HG02840 (cell line): ENCODE measurements at regions not wholly inside any gene's neighbourhood (a gene's known extent, or its start where the extent isn't known, plus 50 kb on each side); places are given as distances from the start of the nearest gene placed in this dataset.
"Not testable (repeated sequence)": the region's sequence is repeated elsewhere in the genome, so short reads cannot be mapped to it uniquely, and the experiment has no call there.

Experiments used
- ATAC-seq: cut with Tn5 transposase; IDR thresholded peaks from one replicate; pipeline ENCODE4 v1.9.1; 2021; ENCODE audit warnings: mild to moderate bottlenecking, moderate library complexity, moderate number of reproducible peaks; ENCODE audit not compliant: unreplicated experiment, low FRiP score

DNA sequence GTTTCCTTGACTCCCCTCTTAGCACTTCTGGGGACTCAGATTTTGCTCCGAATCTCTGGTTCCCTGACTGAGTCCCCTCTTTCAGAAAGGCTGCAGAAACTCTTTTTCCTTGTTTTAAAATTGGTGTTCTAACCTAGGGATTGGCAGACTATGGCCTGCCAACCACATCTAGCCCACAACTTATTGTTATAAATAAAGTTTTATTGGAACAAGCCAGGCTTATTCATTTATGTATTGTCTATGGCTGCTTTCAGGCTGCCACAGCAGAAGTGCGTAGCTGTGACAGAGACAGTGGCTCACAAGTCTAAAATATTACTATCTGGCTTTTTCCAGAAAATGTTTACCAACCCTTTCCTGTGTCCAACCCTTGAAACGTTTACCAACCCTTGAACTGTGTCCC lies 81.7 kb downstream of the IER5 start:
- ATAC-seq: no peak

DNA sequence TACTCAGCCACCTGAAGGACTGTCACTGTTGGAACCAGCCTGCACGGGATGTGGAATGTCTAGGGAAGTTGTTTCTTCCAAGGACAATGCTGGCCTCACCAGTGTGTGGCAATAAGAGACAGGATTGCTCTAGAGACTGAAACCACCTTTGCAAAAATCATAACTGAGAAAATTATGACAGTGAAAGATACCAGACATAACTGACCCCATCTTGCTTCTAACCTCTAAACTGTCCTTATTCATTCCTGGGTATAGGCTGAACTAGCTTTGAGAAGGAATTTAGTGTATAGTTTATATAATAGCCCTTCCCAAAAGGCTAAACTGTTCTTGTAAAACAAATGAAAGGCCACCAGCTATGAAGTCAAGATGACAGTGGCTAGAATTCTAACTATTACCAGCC lies 83.6 kb downstream of the IER5 start:
- no peak for ATAC-seq

DNA sequence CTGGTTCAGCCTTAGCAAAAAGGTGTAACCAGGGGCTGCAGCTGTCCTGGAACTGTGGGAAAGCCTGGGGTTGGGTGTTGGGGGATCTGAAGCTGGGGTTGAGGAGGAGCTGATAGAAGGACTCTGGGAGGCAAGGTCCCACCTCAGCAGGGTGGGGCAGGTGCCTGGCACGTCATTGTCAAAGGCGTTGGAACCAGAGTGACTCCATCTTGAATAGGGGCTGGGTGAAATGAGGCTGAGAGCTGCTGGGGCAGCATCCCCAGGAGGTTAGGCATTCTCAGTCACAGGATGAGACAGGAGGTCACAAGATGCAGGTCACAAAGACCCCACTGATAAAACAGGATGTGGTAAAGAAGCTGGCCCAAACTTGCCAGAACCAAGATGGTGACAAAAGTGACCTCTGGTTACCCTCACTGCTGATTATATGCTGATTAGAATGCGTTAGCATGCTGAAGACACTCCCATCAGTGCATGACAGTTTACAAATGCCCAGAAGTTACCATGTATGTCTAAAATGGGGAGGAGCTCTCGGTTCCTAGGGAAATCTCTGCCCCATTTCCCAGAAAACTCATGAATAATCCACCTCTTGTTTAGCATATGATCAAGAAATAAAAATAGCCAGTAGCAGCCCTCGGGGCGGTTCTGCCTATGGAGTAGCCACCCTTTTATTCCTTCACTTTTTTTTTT lies 85.4 kb downstream of the IER5 start:
- no peak for ATAC-seq

DNA sequence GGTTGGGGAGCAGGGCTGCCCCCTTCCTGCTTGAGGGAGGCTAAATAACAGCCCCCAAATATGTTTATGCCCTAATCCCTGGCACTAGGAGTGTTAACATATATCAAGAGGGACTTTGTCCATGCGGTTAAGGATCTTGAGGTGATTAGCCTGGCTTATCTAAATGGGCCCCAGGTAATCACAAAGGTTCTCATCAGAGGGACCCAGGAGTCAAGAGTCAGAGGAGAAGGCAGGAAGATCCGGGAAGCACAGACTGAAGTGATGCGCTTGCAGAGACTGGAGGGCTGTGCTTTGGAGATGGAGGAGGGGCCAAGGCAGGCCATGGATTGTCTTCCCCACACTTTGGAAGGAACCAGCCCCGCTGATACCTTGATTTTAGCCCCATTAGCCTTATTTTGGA lies 86.4 kb downstream of the IER5 start:
- no peak for ATAC-seq

DNA sequence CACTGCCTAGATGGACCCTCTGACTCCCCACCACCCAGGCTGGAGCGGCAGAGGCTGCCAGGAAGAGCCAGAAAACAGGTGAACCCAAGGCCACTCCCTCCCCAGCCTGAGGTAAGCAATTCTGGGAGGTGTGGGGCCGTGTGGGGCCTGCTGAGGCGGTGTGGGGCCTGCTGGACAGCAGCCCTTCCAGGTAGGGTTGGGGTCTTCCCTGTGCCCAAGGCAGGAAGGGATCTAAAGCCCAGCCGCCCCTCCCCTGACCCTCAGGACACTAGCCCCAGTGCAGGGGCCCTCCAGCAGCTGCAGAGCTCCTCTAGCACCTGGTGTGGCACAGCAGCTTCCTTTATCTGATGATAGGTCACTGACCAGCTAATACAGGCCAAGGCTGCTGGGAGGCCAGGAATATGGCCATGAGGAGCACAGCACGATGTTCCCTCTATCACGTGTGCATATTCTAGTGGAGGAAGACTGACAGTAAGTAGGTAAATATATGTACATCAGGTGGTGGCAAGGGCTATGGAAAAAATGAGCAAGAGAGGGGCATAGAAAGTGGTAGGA lies 86.9 kb downstream of the IER5 start:
- no peak for ATAC-seq

- ATAC-seq: no peak
Observed at GRCh38 chr1:181175955-181176354, 87.5 kb downstream of the IER5 start.

DNA sequence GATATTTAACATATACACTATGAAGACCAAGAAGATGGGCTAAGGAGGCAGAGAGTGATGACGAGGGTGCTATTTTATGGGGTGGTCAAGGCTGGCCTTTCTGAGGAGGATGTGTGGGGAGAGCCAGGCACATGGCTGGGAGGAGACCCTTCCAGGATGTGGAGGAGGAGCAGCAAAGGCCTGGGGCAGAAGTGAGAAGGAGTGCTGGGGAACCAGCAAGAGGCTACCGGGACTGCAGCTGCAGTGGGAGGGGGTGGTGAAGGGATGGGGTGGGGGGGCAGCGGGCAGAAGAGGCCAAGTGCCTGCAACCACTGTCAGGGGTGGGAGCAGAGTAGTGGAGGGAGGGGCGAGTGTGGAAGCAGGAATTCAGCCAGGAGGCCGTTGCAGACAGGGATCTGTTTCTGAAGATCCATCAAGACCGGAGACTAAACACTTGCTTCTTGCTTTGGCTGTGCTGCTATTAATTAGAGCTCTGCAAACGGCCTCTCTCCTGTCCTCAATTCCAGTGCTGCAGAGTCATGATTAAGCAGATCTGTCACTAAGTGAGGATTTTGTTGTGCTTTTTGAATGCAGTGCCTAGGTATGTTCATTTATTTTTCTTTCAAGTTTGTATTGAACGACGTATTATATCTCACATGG lies 89.9 kb downstream of the IER5 start:
- ATAC-seq: no peak

DNA sequence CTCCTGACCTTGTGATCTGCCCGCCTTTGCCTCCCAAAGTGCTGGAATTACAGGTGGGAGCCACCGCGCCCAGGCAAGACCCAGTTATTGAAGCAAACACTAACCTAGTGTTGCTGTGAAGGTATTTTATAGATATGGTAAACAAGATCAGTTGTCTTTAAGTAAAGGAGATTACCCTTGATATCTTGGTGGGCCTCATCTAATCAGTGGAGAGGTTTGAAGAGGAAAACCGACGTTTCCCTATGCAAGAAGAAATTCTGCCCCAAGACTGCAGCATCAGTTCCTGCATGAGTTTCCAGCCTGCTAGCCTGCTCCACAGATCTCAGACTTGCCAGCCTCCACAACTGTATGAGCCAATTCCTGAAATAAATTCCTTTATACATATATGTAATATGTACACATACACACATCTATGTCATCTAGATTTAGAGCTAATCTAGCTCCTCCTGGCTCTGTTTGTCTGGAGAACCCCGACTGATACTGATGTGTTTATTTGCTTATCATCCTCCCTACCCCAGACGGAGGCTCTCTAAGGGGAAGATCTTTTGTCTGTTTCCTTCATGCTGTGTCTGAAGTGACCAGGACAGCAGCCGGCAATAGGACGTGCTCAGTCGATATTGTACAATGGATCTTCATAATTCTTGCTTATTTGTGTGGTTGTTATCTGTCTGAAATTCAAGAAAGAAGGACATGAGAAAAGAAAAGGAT lies 90.9 kb downstream of the IER5 start:
- no peak for ATAC-seq

DNA sequence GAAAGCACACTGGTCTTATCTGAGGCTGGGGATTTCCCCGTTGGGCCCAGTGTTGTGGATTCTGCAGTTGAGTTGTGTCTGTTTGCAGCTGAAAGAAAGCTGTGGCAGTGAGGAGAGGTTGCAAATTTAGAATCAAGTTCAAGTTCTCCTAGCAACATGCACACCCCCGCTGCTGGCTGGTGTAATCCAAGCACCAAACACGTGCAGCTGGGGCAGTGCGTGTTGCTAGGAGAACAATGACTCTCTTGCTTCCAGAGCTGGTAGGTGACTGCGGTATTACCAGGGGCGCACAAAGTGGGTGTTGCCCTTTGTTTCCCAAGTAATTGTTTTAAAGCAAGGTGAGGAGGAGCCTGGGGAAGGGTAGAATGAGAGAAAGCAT lies 91.5 kb downstream of the IER5 start:
- ATAC-seq: no peak

- no peak for ATAC-seq
Observed at GRCh38 chr1:181180407-181181031, 92.0 kb downstream of the IER5 start.

GRCh38 chr1:181181792-181182585 lies 93.5 kb downstream of the IER5 start:
- no peak for ATAC-seq

DNA sequence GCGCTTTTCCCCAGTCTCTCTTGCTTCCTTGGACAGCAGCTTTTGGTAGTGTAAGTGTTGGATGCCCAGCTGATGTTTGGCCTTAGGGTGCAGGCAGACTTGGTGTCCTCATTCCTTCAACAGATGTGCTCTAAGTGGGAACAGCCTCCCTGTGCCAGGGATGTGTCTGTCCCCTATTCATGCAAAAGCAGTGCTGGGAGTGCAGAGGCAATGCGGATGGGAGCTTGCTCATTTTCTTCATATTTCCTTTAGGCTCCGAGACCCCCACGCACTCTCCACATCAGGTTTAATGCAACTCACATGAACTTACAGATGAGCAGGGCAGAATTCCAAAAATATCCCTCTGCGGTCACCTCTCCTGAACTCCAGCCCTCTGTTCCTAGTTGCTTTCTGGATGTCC lies 96.1 kb downstream of the IER5 start:
- no peak for ATAC-seq

DNA sequence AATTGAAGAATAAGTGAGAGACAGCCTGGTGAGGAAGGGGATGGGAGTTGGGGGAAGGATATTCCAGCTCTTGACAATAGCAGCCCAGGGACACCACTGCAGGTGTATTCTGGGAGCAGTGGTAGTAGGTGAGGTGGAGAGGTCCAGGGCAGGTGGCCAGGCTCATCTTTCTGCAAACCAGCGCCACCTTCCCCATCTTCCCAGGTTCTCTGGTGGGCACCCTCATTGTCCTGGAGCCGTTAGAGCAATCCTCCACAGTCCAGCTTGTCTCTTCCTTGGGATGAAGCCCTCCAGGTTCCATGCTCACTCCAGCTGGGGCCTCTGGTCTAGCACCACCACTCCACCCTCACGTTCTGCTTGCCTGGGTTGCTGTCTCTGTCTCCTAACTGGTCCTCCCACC lies 97.0 kb downstream of the IER5 start:
- ATAC-seq: no peak

DNA sequence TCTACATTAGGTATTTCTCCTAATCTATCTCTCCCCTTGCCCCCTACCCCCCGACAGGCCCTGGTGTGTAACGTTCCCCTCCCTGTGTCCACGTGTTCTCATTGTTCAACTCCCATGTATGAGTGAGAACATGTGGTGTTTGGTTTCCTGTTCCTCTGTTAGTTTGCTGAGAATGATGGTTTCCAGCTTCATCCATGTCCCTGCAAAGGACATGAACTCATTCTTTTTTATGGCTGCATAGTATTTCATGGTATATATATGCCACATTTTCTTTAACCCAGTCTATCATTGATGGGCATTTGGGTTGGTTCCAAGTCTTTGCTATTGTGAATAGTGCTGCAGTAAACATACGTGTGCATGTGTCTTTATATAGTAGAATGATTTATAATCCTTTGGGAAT lies 97.6 kb downstream of the IER5 start:
- not testable (repeated sequence) for ATAC-seq

GRCh38 chr1:181187337-181188126 lies 99.0 kb downstream of the IER5 start:
- no peak for ATAC-seq

DNA sequence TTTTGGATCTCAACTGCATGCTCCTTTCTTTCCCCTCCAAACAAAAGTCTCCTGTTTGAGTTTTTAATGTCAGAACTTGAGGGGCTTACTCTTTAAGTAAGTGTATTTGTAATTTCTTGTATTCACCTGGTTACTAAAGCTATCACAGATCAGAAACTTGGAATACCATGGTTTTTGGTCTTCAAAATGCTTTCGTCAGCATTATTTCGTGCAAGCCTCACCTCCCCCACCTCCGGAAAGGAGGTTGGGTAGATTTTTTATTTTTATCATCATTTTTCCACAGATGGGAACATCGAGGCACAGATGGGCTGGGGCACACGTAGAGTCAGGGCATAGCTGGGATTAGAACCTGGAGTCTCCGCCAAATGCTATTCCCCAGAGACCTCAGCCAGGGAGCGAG lies 100.7 kb downstream of the IER5 start:
- ATAC-seq: no peak

- ATAC-seq: no peak
Observed at GRCh38 chr1:181189691-181190363, 101.3 kb downstream of the IER5 start.

DNA sequence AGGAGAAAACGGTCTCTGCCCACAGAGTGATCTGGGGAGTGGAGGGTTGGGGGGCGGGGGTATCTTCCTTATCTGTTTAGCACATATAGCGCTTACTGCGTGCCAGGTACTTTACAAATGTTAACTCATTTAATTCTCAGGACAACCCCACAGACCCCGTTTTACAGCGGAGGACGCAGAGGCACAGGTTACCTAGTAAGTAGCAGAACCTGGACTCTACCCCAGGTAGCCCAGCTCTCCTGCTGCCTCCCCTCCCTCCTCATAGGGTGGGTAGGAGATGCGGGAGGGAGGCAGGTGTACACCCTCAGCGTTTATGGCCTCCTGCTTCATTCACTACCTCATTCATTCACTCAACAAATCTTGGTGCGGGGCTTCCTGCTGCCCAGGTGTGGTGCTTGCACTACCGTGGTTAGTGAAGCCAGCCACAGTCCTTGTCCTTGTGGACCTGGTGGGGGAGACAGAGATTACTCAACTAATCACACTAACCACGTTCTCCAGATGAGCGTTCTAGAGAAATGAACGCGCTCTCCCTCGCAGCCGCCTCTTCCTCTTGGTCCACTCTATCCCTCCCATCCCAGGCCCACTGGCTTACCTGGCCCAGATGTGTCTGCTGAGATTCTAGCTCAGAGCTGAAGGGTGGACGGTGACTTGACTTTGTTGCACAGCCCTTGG lies 102.0 kb downstream of the IER5 start:
- ATAC-seq: no peak
